ENCODE measurements at regions not wholly inside any gene's neighbourhood (a gene's known extent, or its start where the extent isn't known, plus 50 kb on each side); places are given as distances from the start of the nearest gene placed in this dataset.

- TF ChIP-seq STAT6 (CRISPR knock-in tag; IDR thresholded peaks at IDR 0.05; ENCODE audit: borderline replicate concordance) (peak; percentile 79; the same call in 1 of the 2 replicates), PCBP2 (optimal IDR thresholded peaks at IDR 0.05; ENCODE audit: low read depth, low read length, poor library complexity, severe bottlenecking) (no peak), HIC2 (CRISPR knock-in tag; IDR thresholded peaks at IDR 0.05; ENCODE audit: low read depth) (peak; percentile 94), ZBTB7B (CRISPR knock-in tag; IDR thresholded peaks at IDR 0.05) (peak; percentile 87; the same call in 1 of the 2 replicates), IRF1 (CRISPR knock-in tag; IDR thresholded peaks at IDR 0.05; ENCODE audit: low read depth) (peak; percentile 61; the same call in 1 of the 2 replicates), AHR (CRISPR knock-in tag; IDR thresholded peaks at IDR 0.05) (peak; percentile 17; the same call in 1 of the 2 replicates), SMARCC2 (IDR thresholded peaks at IDR 0.05) (no peak), GTF2F1 (IDR thresholded peaks at IDR 0.05; ENCODE audit: low read length) (no peak), ZNF678 (CRISPR knock-in tag; IDR thresholded peaks at IDR 0.05) (no peak), PPARG (CRISPR knock-in tag; conservative IDR thresholded peaks at IDR 0.05) (peak; percentile 77; the same call in 1 of the 2 replicates), STAT5B (CRISPR knock-in tag; IDR thresholded peaks at IDR 0.05) (no peak)
- TF ChIP-seq, protein P1, sequence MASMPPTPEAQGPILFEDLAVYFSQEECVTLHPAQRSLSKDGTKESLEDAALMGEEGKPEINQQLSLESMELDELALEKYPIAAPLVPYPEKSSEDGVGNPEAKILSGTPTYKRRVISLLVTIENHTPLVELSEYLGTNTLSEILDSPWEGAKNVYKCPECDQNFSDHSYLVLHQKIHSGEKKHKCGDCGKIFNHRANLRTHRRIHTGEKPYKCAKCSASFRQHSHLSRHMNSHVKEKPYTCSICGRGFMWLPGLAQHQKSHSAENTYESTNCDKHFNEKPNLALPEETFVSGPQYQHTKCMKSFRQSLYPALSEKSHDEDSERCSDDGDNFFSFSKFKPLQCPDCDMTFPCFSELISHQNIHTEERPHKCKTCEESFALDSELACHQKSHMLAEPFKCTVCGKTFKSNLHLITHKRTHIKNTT (CRISPR knock-in tag; IDR thresholded peaks at IDR 0.05): no peak
These were observed 136.3 kb downstream of the MRPL14 start (continued) for GRCh38 chr6:43990627-43991619.
